DOHH2 (cell line): ENCODE measurements at regions not wholly inside any gene's neighbourhood (a gene's known extent, or its start where the extent isn't known, plus 50 kb on each side); places are given as distances from the start of the nearest gene placed in this dataset.

Experiments used
- EZH2phosphoT487 ChIP-seq: fragments of 200-600 bp; sonication (generic); IDR thresholded peaks from 2 replicates; pipeline ENCODE4 v1.6.1; 2017; ENCODE audit warnings: borderline replicate concordance, mild to moderate bottlenecking, antibody characterized with exemption, low read length, moderate library complexity, mixed read lengths
- TF ChIP-seq, protein P1 (sequence below): fragments of 200-600 bp; sonication (generic); IDR thresholded peaks from one replicate; pipeline ENCODE4 v1.5.1; 2014; ENCODE audit warnings: antibody characterized with exemption, mild to moderate bottlenecking, low read depth, low read length; ENCODE audit not compliant: poor library complexity, severe bottlenecking

DNA sequence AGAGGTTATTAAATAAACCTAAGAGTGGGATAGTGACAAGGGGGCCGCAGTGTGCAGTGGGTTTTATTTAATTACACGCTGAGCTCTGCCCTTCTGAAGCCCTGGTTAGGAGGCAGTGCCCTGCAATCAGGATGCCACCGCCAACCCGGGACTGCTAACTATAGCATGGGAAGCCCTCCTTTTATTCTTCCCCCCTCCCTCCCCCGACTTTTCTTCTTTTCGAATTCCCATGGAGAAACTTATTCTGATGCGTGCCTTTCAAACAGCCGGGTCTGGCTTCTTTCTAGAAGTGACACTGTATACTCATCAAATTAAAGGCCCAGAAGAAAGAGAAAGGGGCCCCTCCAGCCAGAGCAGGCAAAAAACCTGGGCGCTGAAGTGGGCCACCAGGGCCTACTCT lies 91.3 kb upstream of the ANO1 start:
- TF ChIP-seq, protein P1, sequence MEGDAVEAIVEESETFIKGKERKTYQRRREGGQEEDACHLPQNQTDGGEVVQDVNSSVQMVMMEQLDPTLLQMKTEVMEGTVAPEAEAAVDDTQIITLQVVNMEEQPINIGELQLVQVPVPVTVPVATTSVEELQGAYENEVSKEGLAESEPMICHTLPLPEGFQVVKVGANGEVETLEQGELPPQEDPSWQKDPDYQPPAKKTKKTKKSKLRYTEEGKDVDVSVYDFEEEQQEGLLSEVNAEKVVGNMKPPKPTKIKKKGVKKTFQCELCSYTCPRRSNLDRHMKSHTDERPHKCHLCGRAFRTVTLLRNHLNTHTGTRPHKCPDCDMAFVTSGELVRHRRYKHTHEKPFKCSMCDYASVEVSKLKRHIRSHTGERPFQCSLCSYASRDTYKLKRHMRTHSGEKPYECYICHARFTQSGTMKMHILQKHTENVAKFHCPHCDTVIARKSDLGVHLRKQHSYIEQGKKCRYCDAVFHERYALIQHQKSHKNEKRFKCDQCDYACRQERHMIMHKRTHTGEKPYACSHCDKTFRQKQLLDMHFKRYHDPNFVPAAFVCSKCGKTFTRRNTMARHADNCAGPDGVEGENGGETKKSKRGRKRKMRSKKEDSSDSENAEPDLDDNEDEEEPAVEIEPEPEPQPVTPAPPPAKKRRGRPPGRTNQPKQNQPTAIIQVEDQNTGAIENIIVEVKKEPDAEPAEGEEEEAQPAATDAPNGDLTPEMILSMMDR: no peak
- no peak for TF ChIP-seq EZH2phosphoT487
